Anterior cingulate cortex (tissue), 58 donors: ENCODE measurements at regions not wholly inside any gene's neighbourhood (a gene's known extent, or its start where the extent isn't known, plus 50 kb on each side); places are given as distances from the start of the nearest gene placed in this dataset.

Experiments
- DNase-seq, 58 donors: peaks; one replicate each; lab custom pipeline; 2025; lab: John Stamatoyannopoulos, UW

- DNase-seq = no peak
Measured at GRCh38 chr16:80028581-80029380, 428.2 kb upstream of the MAF start.

GRCh38 chr16:80027007-80027965 is 426.7 kb upstream of the MAF start:
- peak in 12 of 58 donors; percentile 1 to 33 (median 4) for DNase-seq

GRCh38 chr16:80025236-80025635 is 424.7 kb upstream of the MAF start:
- no peak for DNase-seq

GRCh38 chr16:80024443-80024842 is 423.9 kb upstream of the MAF start:
- no peak for DNase-seq

- DNase-seq = no peak
Measured at GRCh38 chr16:80023865-80024264, 423.3 kb upstream of the MAF start.

GRCh38 chr16:80019395-80019794 is 418.9 kb upstream of the MAF start:
- no peak for DNase-seq

GRCh38 chr16:80018466-80018865 is 417.9 kb upstream of the MAF start:
- DNase-seq = no peak

GRCh38 chr16:80016731-80017326 is 416.3 kb upstream of the MAF start:
- DNase-seq = no peak

- no peak for DNase-seq
Measured at GRCh38 chr16:80015566-80015965, 415.0 kb upstream of the MAF start.

- DNase-seq = no peak
Measured at GRCh38 chr16:80014241-80014939, 413.9 kb upstream of the MAF start.

GRCh38 chr16:80012586-80012985 is 412.0 kb upstream of the MAF start:
- DNase-seq = no peak

GRCh38 chr16:80009971-80010659 is 409.6 kb upstream of the MAF start:
- no peak for DNase-seq

- no peak for DNase-seq
Measured at GRCh38 chr16:80008857-80009256, 408.3 kb upstream of the MAF start.

GRCh38 chr16:80007231-80007630 is 406.7 kb upstream of the MAF start:
- no peak for DNase-seq

- no peak for DNase-seq
Measured at GRCh38 chr16:80006241-80007215, 406.0 kb upstream of the MAF start.

GRCh38 chr16:80004113-80004512 is 403.6 kb upstream of the MAF start:
- DNase-seq = no peak

GRCh38 chr16:80002261-80002660 is 401.7 kb upstream of the MAF start:
- no peak for DNase-seq

- no peak for DNase-seq
Measured at GRCh38 chr16:79998143-79998542, 397.6 kb upstream of the MAF start.

- no peak for DNase-seq
Measured at GRCh38 chr16:79997257-79997656, 396.7 kb upstream of the MAF start.
